ENCODE measurements at regions not wholly inside any gene's neighbourhood (a gene's known extent, or its start where the extent isn't known, plus 50 kb on each side); places are given as distances from the start of the nearest gene placed in this dataset.

- no peak for TF ChIP-seq CTCF (conservative IDR thresholded peaks at IDR 0.05; ENCODE audit: low read depth, low read length)
- H3K27ac ChIP-seq: no peak overlapping the region
Observed at GRCh38 chr20:11431621-11432020, 486.1 kb upstream of the BTBD3 start.

DNA sequence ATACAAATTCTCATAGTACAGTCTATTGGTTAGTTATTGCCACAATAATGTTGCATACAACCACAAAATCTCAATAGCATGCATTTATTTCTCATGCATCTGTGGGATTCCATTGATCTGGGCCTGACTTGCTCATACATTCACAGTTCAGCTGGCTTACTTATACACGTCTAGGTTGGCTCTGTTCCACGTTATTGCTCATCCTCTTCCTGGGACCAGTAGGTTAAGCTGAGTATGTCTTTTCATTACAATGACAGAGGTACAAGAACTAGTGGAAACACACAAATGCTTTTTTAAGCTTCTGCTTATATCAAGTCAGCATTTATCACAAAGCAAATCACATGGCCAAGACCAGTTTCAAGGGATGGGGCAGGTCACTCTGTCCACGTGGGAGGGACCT is 485.3 kb upstream of the BTBD3 start:
- H4K20me1 ChIP-seq (ENCODE audit: insufficient read depth): no peaks in the 10 kb centered on the region
- no peaks in the 10 kb centered on the region for H3K79me2 ChIP-seq (ENCODE audit: insufficient read depth, low read depth)
- H2AFZ ChIP-seq (ENCODE audit: low read depth): no peak overlapping the region
- no peak overlapping the region for H3K27ac ChIP-seq
- H3K36me3 ChIP-seq (ENCODE audit: insufficient read depth): no peaks in the 10 kb centered on the region
- no peaks in the 10 kb centered on the region for H3K27me3 ChIP-seq (ENCODE audit: insufficient read depth, low read depth)
- no peak overlapping the region for H3K9ac ChIP-seq
- H3K4me3 ChIP-seq (IDR thresholded peaks at IDR 0.05; ENCODE audit: insufficient read depth, low read depth, low read length): no peak overlapping the region
- no peak for TF ChIP-seq CTCF (conservative IDR thresholded peaks at IDR 0.05; ENCODE audit: low read depth, low read length)
- H3K4me2 ChIP-seq: no peak overlapping the region
- H3K4me1 ChIP-seq (ENCODE audit: low read depth, poor library complexity, severe bottlenecking): no peaks in the 10 kb centered on the region

More at GRCh38 chr20:11431621-11432020, 486.1 kb upstream of the BTBD3 start:
- Histone ChIP-seq H2AFZ (ENCODE audit: low read depth) (no peak overlapping the region), H3K4me2 (no peak overlapping the region), H4K20me1 (ENCODE audit: insufficient read depth) (no peaks in the 10 kb centered on the region), H3K4me3 (IDR thresholded peaks at IDR 0.05; ENCODE audit: insufficient read depth, low read depth, low read length) (no peak overlapping the region), H3K9ac (no peak overlapping the region), H3K36me3 (ENCODE audit: insufficient read depth) (no peaks in the 10 kb centered on the region), H3K79me2 (ENCODE audit: insufficient read depth, low read depth) (no peaks in the 10 kb centered on the region), H3K27me3 (ENCODE audit: insufficient read depth, low read depth) (no peaks in the 10 kb centered on the region), H3K4me1 (ENCODE audit: low read depth, poor library complexity, severe bottlenecking) (no peaks in the 10 kb centered on the region)

GRCh38 chr20:11436113-11436905 is 481.4 kb upstream of the BTBD3 start:
- Histone ChIP-seq H3K36me3 (ENCODE audit: insufficient read depth) (no peaks in the 10 kb centered on the region), H4K20me1 (ENCODE audit: insufficient read depth) (no peaks in the 10 kb centered on the region), H3K27ac (no peak overlapping the region), H2AFZ (ENCODE audit: low read depth) (no peak overlapping the region), H3K4me2 (no peak overlapping the region), H3K27me3 (ENCODE audit: insufficient read depth, low read depth) (no peaks in the 10 kb centered on the region), H3K9ac (no peak overlapping the region), H3K79me2 (ENCODE audit: insufficient read depth, low read depth) (no peaks in the 10 kb centered on the region), H3K4me3 (IDR thresholded peaks at IDR 0.05; ENCODE audit: insufficient read depth, low read depth, low read length) (no peak overlapping the region), H3K4me1 (ENCODE audit: low read depth, poor library complexity, severe bottlenecking) (no peaks in the 10 kb centered on the region)
- TF ChIP-seq CTCF (conservative IDR thresholded peaks at IDR 0.05; ENCODE audit: low read depth, low read length): no peak

GRCh38 chr20:11437090-11437489 is 480.6 kb upstream of the BTBD3 start:
- no peak for TF ChIP-seq CTCF (conservative IDR thresholded peaks at IDR 0.05; ENCODE audit: low read depth, low read length)
- H4K20me1 ChIP-seq (ENCODE audit: insufficient read depth): no peaks in the 10 kb centered on the region
- no peak overlapping the region for H2AFZ ChIP-seq (ENCODE audit: low read depth)
- no peak overlapping the region for H3K4me3 ChIP-seq (IDR thresholded peaks at IDR 0.05; ENCODE audit: insufficient read depth, low read depth, low read length)
- H3K27me3 ChIP-seq (ENCODE audit: insufficient read depth, low read depth): no peaks in the 10 kb centered on the region
- no peak overlapping the region for H3K4me2 ChIP-seq
- H3K9ac ChIP-seq: no peak overlapping the region
- H3K4me1 ChIP-seq (ENCODE audit: low read depth, poor library complexity, severe bottlenecking): no peaks in the 10 kb centered on the region
- no peaks in the 10 kb centered on the region for H3K36me3 ChIP-seq (ENCODE audit: insufficient read depth)
- H3K27ac ChIP-seq: no peak overlapping the region
- H3K79me2 ChIP-seq (ENCODE audit: insufficient read depth, low read depth): no peaks in the 10 kb centered on the region

Measured in KMS-11 (cell line).